ENCODE measurements at regions not wholly inside any gene's neighbourhood (a gene's known extent, or its start where the extent isn't known, plus 50 kb on each side); places are given as distances from the start of the nearest gene placed in this dataset.

DNA sequence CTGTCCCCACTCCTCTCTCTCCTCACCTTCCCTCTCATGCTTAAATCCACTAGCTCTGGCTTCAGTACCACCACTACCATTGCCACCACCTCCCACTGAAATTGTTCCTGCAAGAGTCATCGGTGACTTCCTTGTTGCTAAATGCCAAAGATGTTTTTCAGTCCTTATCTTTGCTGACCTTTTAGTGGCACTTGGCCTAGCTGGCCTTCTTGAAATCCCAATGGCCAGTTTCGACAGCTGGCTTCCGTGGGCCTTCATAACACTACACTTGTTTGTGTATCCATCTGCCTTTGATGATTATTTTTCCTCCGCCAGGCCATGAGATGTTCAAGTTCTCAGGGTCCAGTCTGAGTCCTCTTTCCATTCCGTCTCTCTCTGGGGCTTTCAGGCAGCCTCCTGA is 118.2 kb upstream of the NANOS1 start:
- TF ChIP-seq POU2F2 (IDR thresholded peaks at IDR 0.05; ENCODE audit: low read depth, low read length) (no peak), PAX5 (IDR thresholded peaks at IDR 0.05; ENCODE audit: insufficient read depth, low read length, severe bottlenecking) (no peak), SPI1 (IDR thresholded peaks at IDR 0.05; ENCODE audit: low read depth, low read length) (no peak), POLR2A (IDR thresholded peaks at IDR 0.05; ENCODE audit: low read depth, low read length) (no peak), POLR2AphosphoS5 (IDR thresholded peaks at IDR 0.05; ENCODE audit: low read depth, low read length) (no peak), TAF1 (IDR thresholded peaks at IDR 0.05; ENCODE audit: low read depth, low read length) (no peak)
- DNase-seq (ENCODE audit: insufficient read length, low spot score): no peak
- FAIRE-seq: no peak

DNA sequence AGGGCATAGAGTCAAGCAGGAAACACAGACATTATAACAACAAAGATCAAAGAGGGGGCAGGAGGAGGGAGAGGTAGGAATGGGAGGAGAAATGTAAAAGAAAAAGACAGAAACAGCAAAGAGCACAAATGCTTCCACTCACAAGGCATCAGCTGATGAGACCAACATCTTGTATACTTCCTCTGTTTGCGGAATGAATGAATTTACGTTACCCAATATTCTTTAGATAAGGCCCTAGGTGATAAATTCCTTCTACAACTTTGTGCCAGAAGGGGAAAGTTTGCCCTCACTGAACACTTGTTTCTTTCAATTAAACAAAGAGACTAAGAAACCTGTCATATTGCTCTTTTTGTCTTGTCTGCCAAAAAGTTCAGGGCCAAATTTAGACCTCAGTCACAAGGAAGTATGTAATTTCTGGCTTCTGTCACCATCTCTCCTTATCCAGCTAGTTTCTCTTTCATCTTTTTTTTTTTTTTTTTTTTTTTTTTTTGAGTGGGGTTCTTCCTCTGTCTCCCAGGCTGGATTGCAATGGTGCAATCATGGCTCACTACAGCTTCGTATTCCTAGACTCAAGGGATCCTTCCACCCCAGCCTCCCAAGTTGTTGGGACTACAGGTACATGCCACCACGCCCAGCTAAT is 116.4 kb upstream of the NANOS1 start:
- DNase-seq (ENCODE audit: insufficient read length, low spot score) (no peak), FAIRE-seq (no peak)
- TF ChIP-seq TAF1 (IDR thresholded peaks at IDR 0.05; ENCODE audit: low read depth, low read length): no peak

DNA sequence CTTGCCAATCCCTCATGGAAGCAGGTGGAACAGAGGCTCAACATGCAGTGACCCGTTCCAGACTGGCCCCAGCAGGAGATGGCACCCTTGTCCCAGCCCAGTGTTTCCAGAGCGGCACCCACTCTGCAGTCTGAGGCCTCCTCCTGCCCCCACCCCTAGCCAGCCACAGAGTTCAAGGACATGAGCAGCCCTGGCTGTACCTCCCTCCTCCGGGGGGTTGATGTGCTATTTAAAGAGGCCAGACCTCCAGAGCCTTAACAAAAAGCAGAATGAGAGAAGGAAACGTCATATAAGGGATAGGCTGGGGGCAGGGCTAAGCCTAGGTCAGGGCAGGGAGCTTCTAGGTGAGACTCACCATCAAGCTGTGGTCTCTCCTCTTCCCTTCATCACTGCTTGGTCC is 115.7 kb upstream of the NANOS1 start:
- TF ChIP-seq PAX5 (IDR thresholded peaks at IDR 0.05; ENCODE audit: insufficient read depth, low read length, severe bottlenecking) (no peak), SPI1 (IDR thresholded peaks at IDR 0.05; ENCODE audit: low read depth, low read length) (no peak), POLR2AphosphoS5 (IDR thresholded peaks at IDR 0.05; ENCODE audit: low read depth, low read length) (no peak), TAF1 (IDR thresholded peaks at IDR 0.05; ENCODE audit: low read depth, low read length) (no peak)
- DNase-seq (ENCODE audit: insufficient read length, low spot score): no peak
- FAIRE-seq: no peak

DNA sequence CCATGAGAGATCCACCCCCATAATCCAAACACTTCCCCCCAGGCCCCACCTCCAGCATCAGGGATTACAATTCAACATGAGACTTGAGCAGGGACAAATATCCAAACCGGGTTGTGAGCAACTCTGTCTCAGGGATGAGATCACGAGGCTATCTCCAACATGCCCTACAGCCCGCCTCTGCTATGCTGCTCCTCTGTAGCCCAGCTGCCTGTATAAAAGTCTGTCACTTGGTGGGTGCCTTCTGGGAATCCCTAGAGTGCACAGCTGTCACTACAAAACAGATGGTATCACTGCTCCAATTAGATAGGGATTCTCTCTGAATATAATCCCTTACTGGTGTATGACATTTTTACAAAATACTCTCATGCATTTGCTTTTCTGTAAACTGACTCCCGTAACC is 114.9 kb upstream of the NANOS1 start:
- DNase-seq (ENCODE audit: insufficient read length, low spot score) (no peak), FAIRE-seq (no peak)
- no peak for TF ChIP-seq SPI1 (IDR thresholded peaks at IDR 0.05; ENCODE audit: low read depth, low read length)

DNA sequence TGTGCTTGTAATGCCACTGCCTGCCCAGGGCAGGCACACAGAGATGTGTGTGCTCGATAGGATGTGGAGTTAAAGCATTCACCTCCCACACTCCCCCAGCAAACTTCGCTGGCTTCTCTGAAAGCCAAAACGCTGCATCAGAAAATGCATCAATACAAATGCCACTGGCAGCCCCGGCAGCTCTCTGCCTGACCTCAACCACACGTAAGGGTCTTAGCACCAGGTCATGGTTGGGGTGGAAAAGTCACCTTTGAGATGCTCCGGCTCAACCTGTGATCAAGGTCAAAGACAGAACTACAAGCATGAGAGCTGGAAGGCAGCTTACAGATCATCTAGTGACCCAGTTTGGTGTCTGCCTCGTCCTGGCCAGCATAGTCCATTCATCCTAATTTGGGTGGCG is 114.4 kb upstream of the NANOS1 start:
- TF ChIP-seq TAF1 (IDR thresholded peaks at IDR 0.05; ENCODE audit: low read depth, low read length): no peak
- TF ChIP-seq POLR2A (IDR thresholded peaks at IDR 0.05; ENCODE audit: low read depth, low read length): no peak
- TF ChIP-seq PAX5 (IDR thresholded peaks at IDR 0.05; ENCODE audit: insufficient read depth, low read length, severe bottlenecking): no peak
- TF ChIP-seq POU2F2 (IDR thresholded peaks at IDR 0.05; ENCODE audit: low read depth, low read length): no peak
- TF ChIP-seq POLR2AphosphoS5 (IDR thresholded peaks at IDR 0.05; ENCODE audit: low read depth, low read length): no peak
- no peak for TF ChIP-seq SPI1 (IDR thresholded peaks at IDR 0.05; ENCODE audit: low read depth, low read length)
- FAIRE-seq: no peak
- no peak for DNase-seq (ENCODE audit: insufficient read length, low spot score)

DNA sequence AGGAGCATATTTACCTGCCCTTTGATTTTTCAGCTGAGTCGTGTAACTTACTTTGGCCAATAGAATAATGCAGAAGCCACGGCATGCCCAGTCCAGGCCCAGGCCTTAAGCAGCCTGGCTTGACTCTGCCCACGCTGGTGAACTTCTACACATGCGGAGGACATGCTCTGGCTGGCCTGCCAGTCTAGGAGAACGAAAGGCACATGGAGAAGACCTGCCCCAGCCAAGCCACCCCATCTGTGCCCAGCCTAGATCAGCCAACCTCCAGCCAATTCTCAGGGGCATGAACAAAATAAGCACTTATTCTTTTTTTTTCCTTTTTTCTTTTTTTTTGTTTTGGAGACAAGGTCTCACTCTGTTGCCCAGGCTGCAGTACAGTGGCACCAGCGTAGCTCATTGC is 112.7 kb upstream of the NANOS1 start:
- no peak for DNase-seq (ENCODE audit: insufficient read length, low spot score)
- no peak for FAIRE-seq
- no peak for TF ChIP-seq POLR2AphosphoS5 (IDR thresholded peaks at IDR 0.05; ENCODE audit: low read depth, low read length)
- TF ChIP-seq POU2F2 (IDR thresholded peaks at IDR 0.05; ENCODE audit: low read depth, low read length): no peak
- TF ChIP-seq TAF1 (IDR thresholded peaks at IDR 0.05; ENCODE audit: low read depth, low read length): no peak
- TF ChIP-seq PAX5 (IDR thresholded peaks at IDR 0.05; ENCODE audit: insufficient read depth, low read length, severe bottlenecking): no peak
- no peak for TF ChIP-seq POLR2A (IDR thresholded peaks at IDR 0.05; ENCODE audit: low read depth, low read length)
- no peak for TF ChIP-seq SPI1 (IDR thresholded peaks at IDR 0.05; ENCODE audit: low read depth, low read length)

DNA sequence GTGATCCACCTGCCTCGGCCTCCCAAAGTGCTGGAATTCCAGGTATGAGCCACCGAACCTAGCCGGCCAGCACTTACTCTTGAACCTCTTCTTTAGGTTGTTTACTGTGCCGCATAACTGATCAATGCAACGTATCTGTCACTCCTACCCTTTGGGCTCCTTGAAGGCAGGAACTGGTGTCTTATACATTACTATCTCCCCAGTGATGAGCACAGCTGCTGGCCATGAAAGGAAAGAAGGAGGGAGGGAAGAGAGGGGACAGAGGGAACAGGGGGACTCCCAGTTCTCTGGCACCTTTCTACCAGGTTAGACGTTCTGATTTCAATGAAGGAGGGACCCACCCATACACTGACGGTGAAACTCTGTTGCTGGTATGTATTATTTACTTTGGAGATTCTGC is 111.8 kb upstream of the NANOS1 start:
- DNase-seq (ENCODE audit: insufficient read length, low spot score) (no peak), FAIRE-seq (no peak)
- TF ChIP-seq SPI1 (IDR thresholded peaks at IDR 0.05; ENCODE audit: low read depth, low read length) (no peak), POU2F2 (IDR thresholded peaks at IDR 0.05; ENCODE audit: low read depth, low read length) (no peak), TAF1 (IDR thresholded peaks at IDR 0.05; ENCODE audit: low read depth, low read length) (no peak), POLR2A (IDR thresholded peaks at IDR 0.05; ENCODE audit: low read depth, low read length) (no peak), POLR2AphosphoS5 (IDR thresholded peaks at IDR 0.05; ENCODE audit: low read depth, low read length) (no peak), PAX5 (IDR thresholded peaks at IDR 0.05; ENCODE audit: insufficient read depth, low read length, severe bottlenecking) (no peak)

DNA sequence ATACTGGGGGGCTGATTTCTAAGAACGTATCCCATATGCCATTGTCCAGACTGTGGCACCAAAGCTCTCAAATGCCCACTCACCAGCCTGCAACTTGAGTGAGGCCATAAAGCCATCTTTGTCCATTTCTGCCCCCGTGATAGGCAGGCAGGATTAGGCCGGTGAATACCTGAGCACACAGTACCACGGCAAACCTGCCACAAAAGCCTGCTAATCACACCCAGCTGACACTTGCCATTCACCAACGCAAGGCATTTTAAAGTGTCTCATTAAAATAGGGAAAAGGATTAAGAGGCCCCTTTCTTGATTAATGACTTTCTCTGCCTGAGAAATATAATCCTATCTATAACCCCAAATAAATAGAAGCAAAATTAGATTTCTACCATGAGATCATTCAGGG is 111.4 kb upstream of the NANOS1 start:
- DNase-seq (ENCODE audit: insufficient read length, low spot score): no peak
- TF ChIP-seq TAF1 (IDR thresholded peaks at IDR 0.05; ENCODE audit: low read depth, low read length) (no peak), PAX5 (IDR thresholded peaks at IDR 0.05; ENCODE audit: insufficient read depth, low read length, severe bottlenecking) (no peak)
- FAIRE-seq: no peak

DNA sequence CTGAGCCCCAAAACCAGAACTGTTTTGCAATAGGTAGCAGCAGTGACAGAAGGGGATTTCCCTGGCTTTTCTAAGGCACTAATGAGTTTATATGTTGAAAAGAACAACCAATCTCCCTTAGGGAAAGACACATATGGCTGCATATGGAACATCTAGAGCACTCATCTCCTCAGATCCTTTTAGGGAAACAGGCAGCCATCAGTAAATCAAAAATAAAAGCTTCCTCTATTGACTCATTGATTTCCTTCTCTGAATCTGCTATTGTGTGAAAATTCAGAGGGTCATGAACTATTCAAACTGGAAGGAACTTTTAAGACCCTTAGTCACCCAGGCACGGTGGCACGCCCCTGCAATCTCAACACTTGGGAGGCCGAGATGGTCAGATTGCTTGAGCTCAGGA is 110.9 kb upstream of the NANOS1 start:
- TF ChIP-seq SPI1 (IDR thresholded peaks at IDR 0.05; ENCODE audit: low read depth, low read length) (no peak), PAX5 (IDR thresholded peaks at IDR 0.05; ENCODE audit: insufficient read depth, low read length, severe bottlenecking) (no peak), TAF1 (IDR thresholded peaks at IDR 0.05; ENCODE audit: low read depth, low read length) (no peak), POU2F2 (IDR thresholded peaks at IDR 0.05; ENCODE audit: low read depth, low read length) (no peak), POLR2AphosphoS5 (IDR thresholded peaks at IDR 0.05; ENCODE audit: low read depth, low read length) (no peak), POLR2A (IDR thresholded peaks at IDR 0.05; ENCODE audit: low read depth, low read length) (no peak)
- FAIRE-seq (no peak), DNase-seq (ENCODE audit: insufficient read length, low spot score) (no peak)

DNA sequence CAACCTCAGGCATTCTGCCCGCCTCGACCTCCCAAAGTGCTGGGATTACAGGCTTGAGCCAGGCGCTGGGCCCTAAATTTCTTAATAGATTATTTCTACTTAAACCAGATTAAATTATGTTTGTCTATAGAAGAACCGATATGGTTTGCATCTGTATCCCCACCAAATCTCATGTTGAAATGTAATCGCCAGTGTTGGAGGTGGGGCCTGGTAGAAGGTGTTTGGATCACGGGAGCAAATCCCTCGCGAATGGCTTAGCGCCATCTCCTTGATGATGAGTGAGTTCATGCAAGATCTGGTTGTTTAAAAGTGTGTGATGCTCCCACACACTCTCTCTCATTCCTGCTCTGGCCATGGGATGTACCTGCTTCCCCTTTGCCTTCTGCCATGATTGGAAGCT is 109.3 kb upstream of the NANOS1 start:
- no peak for DNase-seq (ENCODE audit: insufficient read length, low spot score)
- no peak for FAIRE-seq
- no peak for TF ChIP-seq POU2F2 (IDR thresholded peaks at IDR 0.05; ENCODE audit: low read depth, low read length)
- TF ChIP-seq POLR2AphosphoS5 (IDR thresholded peaks at IDR 0.05; ENCODE audit: low read depth, low read length): no peak
- no peak for TF ChIP-seq PAX5 (IDR thresholded peaks at IDR 0.05; ENCODE audit: insufficient read depth, low read length, severe bottlenecking)
- TF ChIP-seq SPI1 (IDR thresholded peaks at IDR 0.05; ENCODE audit: low read depth, low read length): no peak
- no peak for TF ChIP-seq POLR2A (IDR thresholded peaks at IDR 0.05; ENCODE audit: low read depth, low read length)
- no peak for TF ChIP-seq TAF1 (IDR thresholded peaks at IDR 0.05; ENCODE audit: low read depth, low read length)

DNA sequence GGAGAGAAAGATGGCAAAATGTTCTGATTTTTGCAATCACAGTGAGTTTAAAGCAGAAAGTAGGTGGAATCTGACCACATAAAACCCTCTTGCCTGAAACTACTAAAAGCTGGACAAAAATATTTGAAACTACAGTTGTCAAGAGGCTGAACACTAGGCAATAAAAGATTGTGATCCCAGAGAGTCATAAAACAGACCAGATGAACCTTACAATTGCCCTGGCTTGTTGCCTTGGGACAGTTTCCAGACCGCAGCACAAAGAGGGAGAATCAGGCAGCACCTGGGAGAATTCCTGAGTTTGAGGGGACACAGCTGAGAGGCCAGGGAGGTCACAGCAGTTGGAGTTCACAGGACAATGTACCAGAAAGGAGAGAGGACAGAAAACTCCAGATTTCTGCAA is 107.3 kb upstream of the NANOS1 start:
- FAIRE-seq (no peak), DNase-seq (ENCODE audit: insufficient read length, low spot score) (no peak)
- TF ChIP-seq PAX5 (IDR thresholded peaks at IDR 0.05; ENCODE audit: insufficient read depth, low read length, severe bottlenecking) (no peak), POU2F2 (IDR thresholded peaks at IDR 0.05; ENCODE audit: low read depth, low read length) (no peak), SPI1 (IDR thresholded peaks at IDR 0.05; ENCODE audit: low read depth, low read length) (no peak), TAF1 (IDR thresholded peaks at IDR 0.05; ENCODE audit: low read depth, low read length) (no peak), POLR2A (IDR thresholded peaks at IDR 0.05; ENCODE audit: low read depth, low read length) (no peak), POLR2AphosphoS5 (IDR thresholded peaks at IDR 0.05; ENCODE audit: low read depth, low read length) (no peak)
